Activated CD8-positive, alpha-beta memory T cell treated with anti-CD3 and anti-CD28 coated beads, Interleukin-2, amount 50 U/mL, for 4 hours (primary cell): ENCODE measurements at regions not wholly inside any gene's neighbourhood (a gene's known extent, or its start where the extent isn't known, plus 50 kb on each side); places are given as distances from the start of the nearest gene placed in this dataset.
"Not testable (repeated sequence)": the region's sequence is repeated elsewhere in the genome, so short reads cannot be mapped to it uniquely, and the experiment has no call there.

Experiments
- DNase-seq: peaks from one replicate; pipeline ENCODE4 v3.0.0-alpha.2; 2020

DNA sequence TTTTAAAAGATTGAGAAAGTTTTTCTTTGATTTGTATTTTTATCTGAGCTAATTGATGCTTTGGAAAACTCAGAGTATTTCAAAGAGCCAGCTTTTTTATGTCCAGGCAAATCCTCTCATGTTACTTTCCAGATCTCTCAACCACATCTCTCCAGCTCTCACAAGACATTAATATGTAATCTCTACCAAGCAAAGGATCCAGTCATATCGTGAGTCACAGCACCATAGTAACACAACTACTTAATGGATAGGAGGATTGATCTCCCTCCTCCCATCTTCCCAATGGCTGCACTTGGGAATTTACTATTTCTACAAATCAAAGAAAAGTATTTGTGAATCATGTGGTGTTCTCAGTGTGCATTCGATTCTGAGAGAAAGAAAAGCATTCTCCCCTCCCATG is 63.3 kb downstream of the POU4F1 start:
- no peak for DNase-seq

- DNase-seq = not testable (repeated sequence)
Measured at GRCh38 chr13:78526044-78526443, 77.3 kb downstream of the POU4F1 start.

DNA sequence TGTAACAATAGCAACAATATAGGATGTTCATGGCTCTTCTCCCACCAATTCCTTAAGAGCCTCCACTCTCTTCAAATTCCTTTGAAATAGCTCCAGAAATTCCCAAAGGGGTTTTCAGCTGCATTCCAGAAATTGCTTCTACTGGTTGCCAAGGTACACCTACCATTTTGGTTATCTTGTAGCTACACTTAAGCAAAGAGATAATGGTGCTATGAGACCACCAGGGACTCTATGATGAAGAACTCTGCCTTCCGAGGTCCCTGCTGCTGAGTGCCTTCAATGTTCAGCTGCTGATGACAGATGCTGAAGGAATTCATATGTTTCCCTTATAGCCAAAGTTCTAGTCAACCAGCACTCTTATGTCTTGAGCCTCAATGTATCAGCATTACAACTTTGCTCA is 78.4 kb downstream of the POU4F1 start:
- DNase-seq = no peak

- no peak for DNase-seq
Measured at GRCh38 chr13:78521091-78521490, 82.3 kb downstream of the POU4F1 start.

GRCh38 chr13:78520425-78520824 is 82.9 kb downstream of the POU4F1 start:
- no peak for DNase-seq

DNA sequence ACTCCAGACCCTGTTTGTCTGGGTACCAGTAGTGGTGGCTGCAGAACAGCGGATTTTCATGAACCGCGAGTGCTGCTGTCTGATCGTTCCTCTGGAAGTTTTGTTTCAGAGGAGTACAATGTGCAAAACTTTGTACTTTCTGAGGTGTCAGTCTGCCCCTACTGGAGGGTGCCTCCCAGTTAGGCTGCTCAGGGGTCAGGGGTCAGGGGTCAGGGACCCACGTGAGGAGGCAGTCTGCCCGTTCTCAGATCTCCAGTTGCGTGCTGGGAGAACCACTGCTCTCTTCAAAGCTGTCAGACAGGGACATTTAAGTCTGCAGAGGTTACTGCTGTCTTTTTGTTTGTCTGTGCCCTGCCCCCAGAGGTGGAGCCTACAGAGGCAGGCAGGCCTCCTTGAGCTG is 84.9 kb downstream of the POU4F1 start:
- not testable (repeated sequence) for DNase-seq

DNA sequence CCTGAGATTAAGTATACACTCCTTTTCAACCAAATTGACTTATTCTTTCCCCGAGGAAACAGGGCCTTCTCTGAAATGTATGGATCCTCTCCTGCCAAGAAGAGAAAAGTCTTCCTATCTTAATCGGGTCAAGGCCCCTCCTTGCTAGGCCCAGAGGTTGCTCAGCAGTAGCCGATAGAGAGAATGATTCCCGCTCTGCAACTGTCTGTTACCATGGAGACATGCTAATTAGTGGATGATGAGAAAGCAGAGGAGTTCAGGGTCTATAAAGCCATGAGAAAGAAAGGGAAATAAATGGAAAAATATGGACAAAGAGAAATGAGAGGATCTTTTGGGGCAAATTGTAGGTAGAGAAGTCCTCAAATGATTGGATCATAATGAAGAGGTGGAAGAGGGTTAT is 103.5 kb downstream of the POU4F1 start:
- no peak for DNase-seq

DNA sequence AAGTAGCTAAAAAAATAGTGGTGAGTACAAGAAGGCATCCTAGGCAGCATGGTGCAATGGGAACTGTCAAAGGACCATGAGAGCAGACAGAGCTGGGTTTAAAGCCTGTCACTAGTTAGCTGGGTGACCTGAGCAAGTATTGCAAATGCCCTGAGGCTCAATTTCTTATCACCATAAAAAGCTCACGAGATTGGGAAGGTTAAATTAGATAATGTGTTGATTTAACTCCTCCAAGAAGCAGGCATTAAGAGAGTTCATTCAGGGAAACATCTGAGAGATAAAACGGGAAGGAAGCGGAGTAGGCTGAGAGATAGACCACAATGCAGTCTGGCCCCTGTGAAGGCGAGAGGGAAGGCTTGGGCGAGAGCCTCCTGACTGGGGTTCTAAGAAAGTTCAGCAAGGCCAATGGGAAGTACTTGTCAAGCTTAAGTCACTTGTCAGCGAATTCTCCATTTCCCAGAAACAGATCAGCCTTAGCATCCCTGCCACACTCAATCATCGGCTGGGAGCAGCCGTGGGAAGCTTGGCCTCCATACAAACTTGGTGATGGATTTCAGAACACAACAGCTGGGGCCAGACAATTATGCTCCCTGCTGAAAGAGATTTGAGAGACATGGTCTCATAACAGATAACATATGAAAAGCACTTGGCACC is 105.5 kb downstream of the POU4F1 start:
- DNase-seq = no peak

- no peak for DNase-seq
Measured at GRCh38 chr13:78491978-78492377, 111.4 kb downstream of the POU4F1 start.

GRCh38 chr13:78490225-78490624 is 113.1 kb downstream of the POU4F1 start:
- not testable (repeated sequence) for DNase-seq

DNA sequence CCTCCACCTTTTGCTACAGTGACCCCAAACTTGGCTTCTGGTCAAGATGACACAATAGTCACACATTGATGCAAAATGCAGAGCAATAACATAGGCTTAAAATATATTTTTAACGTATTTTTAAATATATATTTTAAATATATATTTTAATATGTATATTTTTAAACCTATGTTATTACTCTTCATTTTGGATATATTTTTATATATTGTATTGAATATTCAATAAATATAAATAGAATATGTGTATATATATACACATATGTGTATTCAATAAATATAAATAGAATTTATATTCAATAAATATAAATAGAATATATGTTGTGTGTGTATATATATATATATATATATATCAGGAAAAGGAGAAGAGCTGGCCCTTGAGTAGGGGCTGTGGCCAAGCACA is 115.6 kb downstream of the POU4F1 start:
- DNase-seq = no peak

DNA sequence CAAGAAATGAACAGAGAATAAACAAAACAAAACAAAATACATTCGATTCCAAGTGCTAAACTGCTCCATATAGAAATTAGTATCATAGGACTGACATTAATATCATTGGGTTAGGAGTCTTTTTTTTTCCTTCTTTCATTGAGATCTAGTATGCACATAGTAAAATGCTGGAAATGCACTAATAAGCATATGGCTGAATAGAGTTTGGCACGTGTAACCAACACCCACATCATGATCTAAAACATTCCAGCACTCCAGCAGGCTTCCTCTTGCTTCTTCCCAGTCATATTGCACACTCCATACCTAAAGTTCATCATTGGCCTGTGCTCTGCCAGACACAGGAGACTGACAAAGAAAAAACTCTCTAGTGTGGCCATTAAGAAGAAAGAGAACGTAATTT is 117.5 kb downstream of the POU4F1 start:
- DNase-seq = no peak

DNA sequence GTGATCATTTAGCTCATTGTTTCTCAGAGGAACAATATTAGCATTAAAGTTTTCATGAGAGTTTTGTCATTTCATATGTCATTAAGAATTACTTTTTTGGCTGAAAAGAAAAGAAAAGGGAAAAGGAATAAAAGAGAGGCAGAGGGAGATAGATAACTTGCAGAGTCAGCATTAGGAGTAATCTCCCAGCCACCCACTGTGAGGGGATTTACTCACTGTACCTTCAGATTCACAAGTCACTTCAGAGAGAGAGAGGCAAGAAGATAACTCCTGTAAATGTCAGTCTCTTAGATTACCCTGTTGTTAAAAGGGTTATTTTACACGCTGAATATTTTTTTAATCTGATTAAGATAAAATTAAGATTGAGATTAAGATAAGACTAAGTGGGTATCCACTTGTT is 125.2 kb downstream of the POU4F1 start:
- no peak for DNase-seq

DNA sequence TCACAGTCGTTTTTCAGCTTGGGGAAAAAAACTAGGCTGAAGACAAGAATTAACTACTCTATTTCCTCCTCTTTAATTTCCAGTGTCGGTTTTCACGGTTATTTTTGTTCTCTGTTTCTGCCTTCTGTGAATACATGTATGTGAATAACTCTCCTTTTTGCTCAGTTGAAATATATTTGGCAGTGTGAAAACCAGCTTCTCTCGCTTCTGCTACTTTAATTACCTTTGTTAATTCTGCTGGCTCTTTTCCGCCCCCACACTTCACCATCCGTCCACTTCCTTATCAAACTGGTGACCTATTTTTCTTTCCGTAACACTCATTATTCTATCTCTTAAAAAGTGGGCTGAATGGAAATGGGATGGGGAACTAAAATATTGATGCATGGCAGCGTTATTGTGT is 126.4 kb downstream of the POU4F1 start:
- DNase-seq = no peak

DNA sequence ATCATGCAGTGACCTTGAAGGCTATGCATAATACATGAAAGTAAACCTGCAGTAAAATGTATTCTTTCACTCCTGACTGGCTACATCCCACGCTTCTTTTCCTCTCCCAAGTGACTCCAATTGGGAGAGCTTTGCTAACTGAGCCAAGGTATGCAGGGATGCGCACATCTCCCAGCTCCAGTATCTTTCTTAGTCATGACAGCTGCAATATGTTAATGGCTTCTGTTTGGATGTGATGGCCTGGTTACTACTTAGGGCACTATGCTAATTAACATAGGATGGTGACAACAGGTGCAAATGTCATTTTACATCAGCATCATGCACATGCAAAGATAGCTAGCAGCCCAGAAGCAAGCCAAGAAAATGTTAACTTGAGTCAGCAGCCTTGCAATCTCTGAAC is 134.7 kb downstream of the POU4F1 start:
- no peak for DNase-seq

DNA sequence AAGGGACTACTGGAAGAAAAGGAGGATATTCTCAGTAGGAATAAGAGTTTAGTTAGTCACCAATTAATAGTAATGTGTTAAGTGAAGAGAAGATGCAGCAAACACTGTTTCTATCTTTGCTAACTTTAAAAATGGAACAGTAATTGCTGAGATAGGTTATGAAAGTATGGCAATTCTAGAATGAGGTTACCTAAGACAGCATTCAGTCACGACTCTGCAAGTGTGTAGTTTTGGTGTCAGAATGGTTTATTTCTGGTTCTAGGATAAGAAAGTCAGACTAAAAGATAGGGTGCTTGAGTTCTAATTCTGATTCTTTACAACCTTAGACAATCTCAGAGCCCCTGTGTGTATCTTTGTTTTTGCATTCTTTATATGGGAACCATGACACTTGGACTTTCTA is 138.1 kb downstream of the POU4F1 start:
- no peak for DNase-seq

DNA sequence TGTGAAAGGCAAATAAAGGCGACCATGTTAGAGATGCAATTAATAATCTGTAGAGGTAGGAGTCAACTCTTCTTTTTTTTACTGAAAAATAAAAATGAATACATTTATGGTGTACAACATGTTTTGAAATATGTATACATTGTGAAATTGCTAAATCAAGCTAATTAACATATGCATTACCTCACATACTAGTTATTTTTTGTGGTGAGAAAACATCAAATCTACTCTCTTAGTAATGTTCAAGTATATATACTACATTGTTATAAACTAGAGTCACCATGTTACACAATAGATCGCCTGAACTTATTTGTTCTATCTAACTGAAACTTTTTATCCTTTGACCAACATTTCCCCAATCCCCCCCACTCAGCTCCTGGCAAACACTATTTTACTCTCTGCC is 143.2 kb downstream of the POU4F1 start:
- no peak for DNase-seq

- no peak for DNase-seq
Measured at GRCh38 chr13:78443839-78444238, 159.5 kb downstream of the POU4F1 start.

DNA sequence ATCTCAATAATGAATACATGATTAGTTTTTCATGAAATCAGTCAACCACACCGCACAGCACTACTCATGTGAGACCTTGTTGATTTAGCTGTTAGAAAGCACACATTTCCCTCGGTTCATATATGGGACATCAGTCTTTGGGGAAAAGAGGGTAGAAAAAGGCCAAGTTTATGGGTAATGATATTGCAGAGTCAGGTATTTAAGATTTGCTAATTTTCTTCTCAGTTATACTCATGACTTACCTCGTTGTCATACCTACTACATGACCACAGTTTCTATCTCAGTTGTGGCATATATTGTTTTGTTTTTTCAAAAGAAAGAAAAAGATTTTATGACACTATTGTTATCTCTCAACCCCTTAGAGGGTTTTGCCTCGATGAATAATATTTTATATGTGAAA is 165.6 kb downstream of the POU4F1 start:
- no peak for DNase-seq

DNA sequence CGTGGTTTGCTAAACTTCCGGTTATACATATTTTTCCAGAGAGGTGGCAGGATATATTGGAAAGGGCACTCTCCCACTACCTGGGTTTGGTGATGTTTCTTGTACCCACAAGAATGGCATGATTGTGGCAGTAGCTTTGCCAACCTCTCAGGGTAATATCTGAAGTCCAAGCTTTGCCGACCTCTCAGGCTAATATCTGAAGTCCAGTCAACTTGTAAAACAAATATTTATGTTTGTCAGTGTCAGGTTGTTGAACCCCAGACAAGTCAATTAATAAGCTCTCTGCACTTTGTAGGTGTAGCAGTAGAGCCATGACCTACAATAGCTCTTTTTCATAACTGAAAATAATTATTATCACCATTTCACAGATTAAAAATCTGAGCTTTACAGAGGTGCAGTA is 167.0 kb downstream of the POU4F1 start:
- no peak for DNase-seq

DNA sequence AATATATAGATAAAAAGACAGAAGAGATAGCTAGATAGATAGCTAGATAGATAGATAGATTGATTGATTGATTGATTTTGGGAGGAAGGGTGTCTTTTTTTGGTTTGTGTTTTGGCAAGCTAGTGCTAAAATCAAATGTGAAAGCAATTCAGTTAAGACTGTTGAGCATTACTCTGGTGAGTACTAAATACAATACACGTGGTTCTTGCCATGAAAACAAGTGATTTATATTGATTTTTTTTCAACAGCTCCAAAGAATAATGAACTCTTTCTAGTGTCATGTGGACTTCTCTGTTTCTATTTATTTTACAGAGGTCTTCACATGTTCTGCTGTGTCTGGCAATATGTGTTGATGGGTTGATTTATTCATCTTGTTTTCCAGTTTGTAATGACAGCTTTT is 172.0 kb downstream of the POU4F1 start:
- no peak for DNase-seq

- DNase-seq = no peak
Measured at GRCh38 chr13:78430811-78431210, 172.5 kb downstream of the POU4F1 start.

- DNase-seq = no peak
Measured at GRCh38 chr13:78430166-78430791, 173.1 kb downstream of the POU4F1 start.

GRCh38 chr13:78428646-78429045 is 174.7 kb downstream of the POU4F1 start:
- DNase-seq = no peak

- DNase-seq = no peak
Measured at GRCh38 chr13:78426183-78426582, 177.2 kb downstream of the POU4F1 start.
